Activated naive CD4-positive, alpha-beta T cell treated with anti-CD3 and anti-CD28 coated beads, Interleukin-2, amount 50 U/mL, for 16 hours (primary cell): ENCODE measurements at regions not wholly inside any gene's neighbourhood (a gene's known extent, or its start where the extent isn't known, plus 50 kb on each side); places are given as distances from the start of the nearest gene placed in this dataset.

ENCODE experiments used
- DNase-seq: peaks from one replicate; pipeline ENCODE4 v3.0.0-alpha.2; 2020

DNA sequence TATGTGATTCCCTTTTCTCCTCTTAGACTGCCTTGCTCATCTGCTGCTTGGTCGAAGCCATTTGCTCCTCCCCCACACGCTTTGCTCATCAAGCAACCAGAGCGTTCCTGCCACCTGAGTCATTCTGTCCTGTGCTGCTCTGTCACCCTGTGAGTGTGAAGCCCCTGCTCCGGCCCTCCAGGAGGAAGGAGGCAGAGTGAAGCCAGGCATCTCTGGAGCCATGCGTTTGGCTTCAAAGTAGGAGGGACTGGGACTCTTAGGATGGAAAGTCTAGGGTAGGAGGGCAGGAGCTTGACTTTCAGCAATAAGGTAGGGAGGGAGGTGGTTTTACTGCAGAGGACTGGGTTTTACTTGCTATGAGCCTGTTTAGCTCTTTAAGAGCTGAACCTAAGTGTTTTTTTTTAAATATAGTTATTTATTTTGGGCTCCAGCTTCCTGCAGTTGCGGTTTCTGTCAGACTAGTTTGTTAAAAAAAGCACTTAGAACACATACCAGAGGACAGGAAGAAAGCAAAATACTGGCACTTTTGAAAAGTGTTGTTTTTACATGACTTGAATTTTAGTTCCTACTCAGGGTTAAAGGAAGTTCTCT is 63.6 kb downstream of the SPINK2 start:
- DNase-seq: peak; percentile 82

- DNase-seq: no peak
Observed at GRCh38 chr4:56757261-56757746, 64.2 kb downstream of the SPINK2 start.

DNA sequence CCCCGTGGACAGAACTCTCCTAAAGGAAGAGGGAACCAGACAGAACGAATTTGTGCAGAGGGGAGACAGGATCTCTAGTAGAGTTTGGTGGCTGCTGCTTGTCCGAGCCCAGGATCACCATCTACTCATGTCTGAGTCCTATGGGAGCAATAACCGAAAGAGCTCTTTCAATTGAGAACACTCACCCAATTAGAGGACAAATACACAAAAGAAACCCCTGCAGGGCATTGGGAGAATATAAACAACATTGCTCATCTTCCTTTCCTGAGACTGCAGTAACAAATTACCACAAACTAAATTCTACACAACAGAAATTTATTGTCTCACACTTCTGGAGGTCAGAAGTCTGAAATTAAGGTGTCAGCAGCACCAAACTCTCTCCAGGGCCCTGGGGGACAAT is 65.6 kb downstream of the SPINK2 start:
- no peak for DNase-seq

DNA sequence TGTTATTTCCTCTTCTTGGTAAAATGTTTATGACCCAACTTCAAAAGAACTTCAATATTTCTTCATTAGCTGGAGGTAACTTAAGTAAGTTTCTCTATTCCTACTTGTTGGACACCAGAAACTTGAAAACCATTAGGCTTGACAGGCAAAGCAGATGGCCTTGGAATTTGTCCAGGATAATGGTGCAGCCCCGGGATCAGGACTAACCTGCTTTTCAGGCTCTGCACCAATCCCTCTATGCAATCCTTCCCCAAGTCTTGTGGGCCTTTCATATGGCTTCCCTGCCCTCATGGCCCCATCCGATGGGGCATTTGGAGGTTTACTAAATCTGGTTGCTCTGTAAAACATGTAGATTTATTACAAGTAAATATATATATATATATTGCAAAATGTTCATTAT is 68.5 kb downstream of the SPINK2 start:
- no peak for DNase-seq

GRCh38 chr4:56750231-56750630 is 69.1 kb upstream of the HOPX start:
- DNase-seq: no peak

DNA sequence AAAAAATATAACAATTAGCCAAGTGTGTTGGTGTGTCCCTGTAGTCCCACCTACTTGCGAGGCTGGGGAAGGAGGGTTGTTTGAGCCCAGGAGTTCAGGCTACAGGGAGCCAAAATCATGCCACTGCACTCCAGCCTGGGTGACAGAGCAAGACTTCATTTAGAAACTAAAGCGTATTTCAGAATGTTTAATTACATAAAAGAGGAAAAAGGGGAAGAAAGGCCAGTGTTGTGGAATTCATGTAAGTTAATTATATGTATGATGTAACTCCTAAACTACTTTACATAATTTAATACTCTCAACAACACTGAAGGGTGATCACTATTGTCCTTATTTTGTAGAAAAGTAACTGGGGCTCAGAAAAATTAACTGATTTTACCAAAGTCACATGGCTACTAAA is 67.2 kb upstream of the HOPX start:
- no peak for DNase-seq

GRCh38 chr4:56746639-56747038 is 65.5 kb upstream of the HOPX start:
- no peak for DNase-seq

GRCh38 chr4:56745042-56745441 is 63.9 kb upstream of the HOPX start:
- no peak for DNase-seq

GRCh38 chr4:56744030-56744429 is 62.9 kb upstream of the HOPX start:
- no peak for DNase-seq

DNA sequence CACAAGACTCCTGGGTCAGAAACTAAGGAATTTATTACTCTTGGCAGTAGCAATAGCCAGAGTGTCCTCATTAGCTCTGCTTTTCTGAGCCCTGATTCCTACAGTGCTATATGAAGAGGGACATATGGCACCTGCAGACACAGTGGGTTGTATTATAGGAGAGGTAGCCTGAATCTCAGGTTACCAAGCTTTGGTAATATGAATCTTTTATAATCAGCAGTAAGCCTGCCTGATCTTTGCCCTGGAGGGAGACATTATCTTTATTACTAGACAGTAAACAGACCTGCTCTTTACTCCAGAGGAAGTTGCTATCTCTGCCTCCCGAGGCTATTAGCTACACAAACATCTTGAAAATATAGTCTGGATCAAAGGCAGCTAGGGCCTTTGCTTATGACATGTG is 62.5 kb upstream of the HOPX start:
- no peak for DNase-seq

DNA sequence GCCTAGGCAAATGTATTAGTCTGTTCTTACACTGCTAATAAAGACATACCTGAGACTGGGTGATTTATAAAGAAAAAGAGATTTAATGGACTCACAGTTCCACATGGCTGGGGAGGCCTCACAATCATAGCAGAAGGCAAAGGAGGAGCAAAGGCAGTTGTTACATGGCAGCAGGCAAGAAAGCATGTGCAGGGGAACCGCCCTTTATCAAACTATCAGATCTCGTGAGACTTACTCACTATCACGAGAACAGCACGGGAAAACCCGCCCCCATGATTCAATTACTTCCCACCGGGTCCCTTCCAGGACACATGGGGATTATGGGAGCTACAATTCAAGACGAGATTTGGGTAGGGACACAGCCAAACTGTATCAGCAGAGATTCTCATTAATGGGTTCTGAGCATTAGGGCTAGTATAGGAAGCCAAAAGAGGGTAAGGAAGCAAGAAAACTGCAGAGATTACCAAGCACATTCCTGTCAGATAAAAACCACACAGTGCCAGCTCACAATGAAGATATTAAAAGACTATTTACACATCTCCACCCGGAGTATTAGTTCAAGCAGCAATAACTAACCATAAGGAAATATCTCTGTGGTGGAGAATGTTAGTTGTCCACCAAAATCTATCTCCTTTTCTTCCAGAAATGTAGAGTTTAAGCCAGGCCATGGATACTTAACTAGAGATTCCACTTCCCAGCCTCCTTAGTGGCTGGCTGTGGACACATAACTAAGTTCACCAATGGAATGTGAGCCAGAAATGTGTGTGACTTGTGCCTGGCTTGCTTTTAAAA is 61.2 kb upstream of the HOPX start:
- DNase-seq: no peak

DNA sequence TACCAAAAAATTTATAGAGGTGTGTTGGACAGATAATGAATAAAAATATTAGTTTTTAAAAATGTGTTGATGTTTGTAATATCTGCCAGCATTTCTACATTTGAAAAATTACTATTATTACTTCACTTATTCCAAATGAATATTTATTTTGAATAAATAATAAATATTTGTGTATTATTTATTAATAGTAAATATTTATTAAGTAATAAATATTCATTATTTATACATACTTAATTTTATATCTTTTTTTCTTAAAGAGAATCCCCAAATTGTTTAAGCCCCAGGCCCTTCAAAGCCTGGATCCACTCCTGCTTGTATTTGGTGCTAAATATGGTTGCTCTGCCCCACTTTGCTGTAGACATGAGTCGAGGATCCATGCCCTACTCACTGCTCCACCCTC is 60.5 kb upstream of the HOPX start:
- no peak for DNase-seq

DNA sequence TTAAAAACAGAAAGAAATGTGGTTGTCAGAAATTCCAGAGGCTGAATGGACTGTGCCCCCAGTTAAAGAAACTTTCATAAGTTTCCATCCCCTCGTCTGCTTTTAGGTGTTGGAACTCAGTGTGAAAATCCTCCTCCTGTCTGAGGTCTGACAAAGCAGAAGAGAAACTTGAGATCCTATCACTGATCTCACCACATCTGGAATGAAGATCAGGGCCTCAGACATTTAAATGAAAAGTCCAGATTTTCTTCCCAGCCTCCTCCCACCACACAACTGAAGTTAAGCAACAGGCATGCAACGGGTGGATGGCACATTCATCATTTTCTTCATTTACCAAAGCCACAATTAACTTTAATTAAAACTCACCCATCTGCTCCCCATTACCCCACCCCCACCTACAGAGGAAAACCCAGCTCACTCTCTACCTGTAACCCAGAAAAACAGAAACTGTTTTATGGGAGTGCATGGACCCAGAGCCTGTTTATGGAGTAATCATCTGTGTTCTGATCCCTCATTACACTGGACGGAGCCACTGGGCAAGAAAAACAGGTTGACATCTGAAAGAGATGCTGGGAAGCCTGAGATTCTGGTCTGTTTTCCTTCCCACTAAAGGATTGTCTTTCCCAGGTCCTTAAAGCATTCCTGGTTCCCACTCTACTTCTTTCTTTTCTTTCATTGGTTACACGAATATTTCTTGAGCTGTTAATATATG is 58.1 kb upstream of the HOPX start:
- no peak for DNase-seq

DNA sequence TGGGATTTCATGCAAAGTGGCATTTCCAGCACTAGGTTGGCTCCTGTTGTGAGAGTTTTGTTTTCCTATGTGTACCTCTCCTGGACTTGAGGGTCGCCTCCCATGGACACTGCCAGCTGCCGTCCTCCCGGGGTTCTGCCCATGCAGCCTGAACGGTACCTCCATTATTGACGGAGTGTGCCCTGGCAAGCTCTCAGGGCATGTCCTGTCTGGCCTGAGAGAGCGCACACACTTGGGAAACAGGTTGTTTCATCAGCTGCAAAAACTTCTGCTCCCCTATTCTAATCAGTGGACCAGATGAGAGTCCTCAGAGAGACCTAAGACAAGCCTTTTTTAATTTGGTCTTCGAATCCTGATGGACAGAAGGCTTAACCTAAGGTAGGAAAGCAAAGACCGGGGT is 56.6 kb upstream of the HOPX start:
- no peak for DNase-seq

GRCh38 chr4:56733352-56733751 is 52.3 kb upstream of the HOPX start:
- no peak for DNase-seq

GRCh38 chr4:56732301-56732700 is 51.2 kb upstream of the HOPX start:
- no peak for DNase-seq

- no peak for DNase-seq
Observed at GRCh38 chr4:56731857-56732256, 50.8 kb upstream of the HOPX start.
